Activated CD4-positive, alpha-beta T cell treated with anti-CD3 and anti-CD28 coated beads, Interleukin-2, amount 10 ng/mL, durations not matched to agents 24 days and 14 days (primary cell): ENCODE measurements at regions not wholly inside any gene's neighbourhood (a gene's known extent, or its start where the extent isn't known, plus 50 kb on each side); places are given as distances from the start of the nearest gene placed in this dataset.
"Not testable (repeated sequence)": the region's sequence is repeated elsewhere in the genome, so short reads cannot be mapped to it uniquely, and the experiment has no call there.

Experiments
- DNase-seq: peaks from one replicate; pipeline ENCODE4 v3.0.0; 2022
- H3K27ac Mint-ChIP-seq: one replicate; pipeline ENCODE4 v1.8.0; 2022; ENCODE audit warnings: mild to moderate bottlenecking, mixed read lengths
- H3K27me3 Mint-ChIP-seq: one replicate; pipeline ENCODE4 v1.8.0; 2022; ENCODE audit warnings: mixed read lengths
- H3K36me3 Mint-ChIP-seq: one replicate; pipeline ENCODE4 v1.8.0; 2022; ENCODE audit warnings: low read depth, mild to moderate bottlenecking, mixed read lengths
- H3K4me1 Mint-ChIP-seq: one replicate; pipeline ENCODE4 v1.8.0; 2021; ENCODE audit warnings: mixed read lengths
- H3K4me3 Mint-ChIP-seq: one replicate; pipeline ENCODE4 v1.8.0; 2022; ENCODE audit warnings: mild to moderate bottlenecking, moderate library complexity, mixed read lengths
- H3K9me3 Mint-ChIP-seq: one replicate; pipeline ENCODE4 v1.8.0; 2021; ENCODE audit warnings: mixed read lengths
- intact Hi-C: fragments of 100-400 bp; cut with micrococcal nuclease; formaldehyde crosslinking; loops from one replicate; pipeline ENCODE4 v1.15.1; 2023

DNA sequence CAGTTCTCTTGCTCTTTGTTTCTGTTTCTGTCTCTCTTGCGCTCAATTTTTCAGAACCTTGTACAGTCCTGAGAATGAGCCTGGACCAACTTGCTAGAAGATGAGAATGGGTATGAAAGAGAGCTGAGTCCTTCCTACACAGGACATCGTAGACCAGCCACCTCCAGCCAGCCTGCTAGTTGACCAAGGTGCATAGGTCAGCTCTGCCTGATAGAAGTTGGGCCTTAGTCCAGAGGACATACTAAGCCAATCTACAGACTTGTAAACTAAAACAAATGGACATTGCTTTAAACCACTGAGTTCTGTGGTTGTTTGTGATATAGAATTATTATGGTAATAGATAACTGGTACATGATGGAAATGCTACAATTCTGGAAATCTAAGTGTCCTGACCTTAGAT lies 236.4 kb upstream of the ZFP64 start:
- no peak for DNase-seq
- no peaks in the 10 kb centered on the region for H3K4me1 Mint-ChIP-seq
- H3K36me3 Mint-ChIP-seq, result peaks cover 2% of the 10 kb centered on the region
- H3K4me3 Mint-ChIP-seq, result no peak overlapping the region
- H3K27ac Mint-ChIP-seq, result no peak overlapping the region
- H3K27me3 Mint-ChIP-seq, result no peaks in the 10 kb centered on the region
- intact Hi-C loops, result no loop called here
- peaks cover 23% of the 10 kb centered on the region for H3K9me3 Mint-ChIP-seq

DNA sequence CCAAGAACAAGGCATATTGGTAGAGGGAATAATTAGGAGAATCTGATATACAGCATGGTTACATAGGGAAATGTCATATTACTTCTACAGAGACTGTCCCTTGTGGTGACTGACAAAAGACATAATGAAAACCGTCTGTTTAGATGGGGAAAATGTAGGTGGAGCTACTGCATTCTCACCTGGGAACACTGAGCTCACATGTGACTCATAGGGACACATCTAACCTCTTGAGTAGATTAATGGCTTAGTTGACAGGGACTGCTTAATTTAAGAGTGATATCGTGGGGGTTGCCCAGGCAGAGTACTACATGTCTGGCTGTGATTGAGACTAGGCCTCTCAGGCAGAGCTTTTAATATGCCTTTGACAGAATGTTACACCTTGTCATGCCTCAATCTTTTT lies 235.3 kb upstream of the ZFP64 start:
- Mint-ChIP-seq H3K4me1 (no peaks in the 10 kb centered on the region), H3K27ac (no peak overlapping the region), H3K4me3 (no peak overlapping the region), H3K9me3 (peaks cover 21% of the 10 kb centered on the region), H3K36me3 (peaks cover 2% of the 10 kb centered on the region), H3K27me3 (no peaks in the 10 kb centered on the region)
- intact Hi-C loops, result no loop called here
- DNase-seq, result no peak

- DNase-seq, result no peak
- Mint-ChIP-seq H3K27ac (no peak overlapping the region), H3K4me1 (no peaks in the 10 kb centered on the region), H3K36me3 (peaks cover 2% of the 10 kb centered on the region), H3K27me3 (no peaks in the 10 kb centered on the region), H3K4me3 (no peak overlapping the region), H3K9me3 (peaks cover 16% of the 10 kb centered on the region)
- intact Hi-C loops, result no loop called here
These were observed 234.1 kb upstream of the ZFP64 start for GRCh38 chr20:52425701-52426100.

DNA sequence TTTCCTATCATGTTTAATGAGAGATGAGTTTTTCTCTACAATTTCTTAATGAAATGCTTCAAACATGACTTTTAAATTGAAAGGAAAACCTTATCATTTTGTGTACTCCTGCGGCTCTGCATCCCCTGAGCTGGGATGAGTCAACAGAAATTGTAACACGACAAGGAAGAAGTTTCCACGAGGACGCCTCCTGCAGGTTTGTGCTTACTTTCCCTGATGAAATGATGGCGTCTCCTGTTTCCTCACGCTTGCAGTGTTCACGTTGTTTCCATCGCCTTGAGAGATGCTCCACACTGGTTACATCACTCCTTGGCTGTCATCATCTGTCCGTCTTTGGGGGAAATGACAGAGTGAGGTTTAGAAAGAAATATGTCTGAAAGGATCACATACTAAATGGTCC lies 233.7 kb upstream of the ZFP64 start:
- H3K9me3 Mint-ChIP-seq, result peaks cover 15% of the 10 kb centered on the region
- intact Hi-C loops, result no loop called here
- no peak for DNase-seq
- no peak overlapping the region for H3K27ac Mint-ChIP-seq
- H3K27me3 Mint-ChIP-seq, result no peaks in the 10 kb centered on the region
- peaks cover 2% of the 10 kb centered on the region for H3K36me3 Mint-ChIP-seq
- H3K4me3 Mint-ChIP-seq, result no peak overlapping the region
- H3K4me1 Mint-ChIP-seq, result no peaks in the 10 kb centered on the region

GRCh38 chr20:52424357-52424942 lies 232.9 kb upstream of the ZFP64 start:
- intact Hi-C loops, DNase-seq, H3K4me1 Mint-ChIP-seq, H3K27me3 Mint-ChIP-seq, H3K4me3 Mint-ChIP-seq, H3K36me3 Mint-ChIP-seq: not testable (repeated sequence)
- Mint-ChIP-seq H3K9me3 (peaks cover 16% of the 10 kb centered on the region), H3K27ac (peak overlapping the region; percentile 47)

- H3K9me3 Mint-ChIP-seq, result peaks cover 14% of the 10 kb centered on the region
- H3K4me1 Mint-ChIP-seq, H3K27ac Mint-ChIP-seq, H3K36me3 Mint-ChIP-seq, intact Hi-C loops, DNase-seq, H3K4me3 Mint-ChIP-seq, H3K27me3 Mint-ChIP-seq: not testable (repeated sequence)
These were observed 232.1 kb upstream of the ZFP64 start for GRCh38 chr20:52423536-52424140.

DNA sequence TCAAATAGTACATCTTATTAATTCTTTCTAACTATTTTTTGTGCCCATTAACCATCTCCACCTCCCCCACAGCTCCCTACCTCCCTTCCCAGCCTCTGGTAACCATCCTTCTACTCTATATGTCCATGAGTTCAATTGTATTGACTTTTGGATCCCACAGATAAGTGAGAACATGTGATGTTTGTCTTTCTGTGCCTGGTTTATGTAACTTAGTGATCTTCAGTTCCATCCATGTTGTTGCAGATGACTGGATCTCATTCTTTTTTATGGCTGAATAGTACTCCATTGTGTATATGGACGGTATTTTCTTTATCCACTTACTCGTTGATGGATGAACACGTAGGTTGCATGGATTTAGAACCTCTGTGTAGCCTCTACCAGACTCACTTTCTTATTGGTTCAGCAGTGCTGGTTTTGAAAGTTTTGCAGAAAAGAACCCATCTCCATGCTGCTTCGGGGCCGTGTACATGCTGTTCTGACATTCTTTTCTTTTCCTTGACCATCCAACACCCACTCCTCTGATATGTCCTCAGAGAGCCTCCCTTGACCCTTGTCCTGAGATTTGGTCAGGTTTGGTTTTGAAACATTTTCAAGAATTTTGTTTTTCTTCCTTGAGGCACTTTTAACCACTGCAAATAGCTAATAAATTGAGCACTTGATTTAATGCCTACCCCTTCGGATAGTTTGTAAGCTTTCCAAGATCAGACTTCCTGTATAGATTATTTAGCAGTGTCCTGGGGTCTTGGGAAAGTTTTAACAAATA lies 231.2 kb upstream of the ZFP64 start:
- Mint-ChIP-seq H3K36me3 (no peaks in the 10 kb centered on the region), H3K4me1 (no peaks in the 10 kb centered on the region), H3K4me3 (no peak overlapping the region), H3K9me3 (peaks cover 14% of the 10 kb centered on the region), H3K27me3 (no peaks in the 10 kb centered on the region), H3K27ac (no peak overlapping the region)
- intact Hi-C loops, result no loop called here
- DNase-seq, result no peak

DNA sequence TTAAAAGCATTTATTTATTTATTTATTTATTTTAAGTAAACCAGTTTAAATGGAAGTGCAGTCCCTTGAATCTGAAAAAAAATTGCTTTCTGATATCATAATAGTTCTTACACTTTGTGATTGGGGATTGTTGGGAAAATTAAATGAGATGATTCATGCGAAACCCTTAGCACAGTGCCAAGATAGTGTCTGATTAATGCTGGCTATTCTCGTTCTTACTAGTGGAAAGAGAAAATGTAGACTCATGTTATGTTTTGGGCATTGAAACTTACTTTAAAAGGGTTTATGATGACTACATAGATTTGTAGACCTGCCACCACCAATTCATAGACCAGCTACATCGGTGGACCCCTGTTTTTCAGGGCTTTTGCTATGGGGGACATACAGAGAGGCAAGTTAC lies 229.2 kb upstream of the ZFP64 start:
- no peak overlapping the region for H3K27ac Mint-ChIP-seq
- no peak for DNase-seq
- H3K4me1 Mint-ChIP-seq, result no peaks in the 10 kb centered on the region

DNA sequence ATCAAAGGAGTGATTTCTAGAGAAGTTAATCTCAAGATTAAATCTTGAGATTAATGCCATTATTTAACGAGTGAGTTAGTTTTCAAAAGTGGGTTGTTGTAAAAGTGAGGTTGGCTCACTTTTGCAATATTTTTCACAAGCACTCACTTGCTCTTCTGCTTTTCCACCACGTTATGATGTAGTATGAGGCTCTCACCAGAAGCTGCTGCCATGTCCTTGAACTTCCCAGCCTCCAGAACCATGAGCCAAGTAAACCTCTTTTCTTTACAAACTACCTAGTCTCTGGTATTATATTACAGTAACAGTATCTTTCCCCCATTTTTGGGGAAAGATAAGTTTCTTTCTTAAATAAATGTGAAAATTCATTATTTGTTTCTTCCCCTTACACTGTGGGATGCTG lies 227.6 kb upstream of the ZFP64 start:
- Mint-ChIP-seq H3K4me1 (no peaks in the 10 kb centered on the region), H3K9me3 (peaks cover 9% of the 10 kb centered on the region), H3K36me3 (no peaks in the 10 kb centered on the region), H3K27ac (no peak overlapping the region), H3K4me3 (no peak overlapping the region), H3K27me3 (no peaks in the 10 kb centered on the region)
- intact Hi-C loops, result no loop called here
- no peak for DNase-seq

More for the DNA sequence above, 229.2 kb upstream of the ZFP64 start:
- Mint-ChIP-seq H3K36me3 (no peaks in the 10 kb centered on the region), H3K9me3 (peaks cover 14% of the 10 kb centered on the region), H3K4me3 (no peak overlapping the region), H3K27me3 (no peaks in the 10 kb centered on the region)
- intact Hi-C loops, result no loop called here

DNA sequence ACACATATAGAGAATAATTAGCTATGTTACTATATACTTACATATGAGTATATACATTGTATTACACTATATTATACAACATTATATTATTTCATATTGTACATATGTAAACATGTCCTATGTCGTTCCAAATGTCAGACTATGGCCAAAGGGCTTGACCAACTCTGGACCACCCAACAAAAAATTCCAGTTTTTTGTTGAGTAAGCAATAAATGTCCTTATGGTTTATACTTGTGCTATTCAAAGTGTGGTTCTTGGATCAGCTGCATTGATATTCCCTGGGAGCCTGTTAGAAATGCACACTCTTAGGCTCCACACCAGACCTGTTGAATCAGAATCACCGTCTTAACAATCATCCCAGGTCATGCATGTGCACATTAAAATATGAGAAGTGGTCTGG lies 225.4 kb upstream of the ZFP64 start:
- Mint-ChIP-seq H3K4me1 (no peaks in the 10 kb centered on the region), H3K9me3 (peaks cover 12% of the 10 kb centered on the region), H3K27me3 (no peaks in the 10 kb centered on the region), H3K4me3 (no peak overlapping the region), H3K27ac (no peak overlapping the region), H3K36me3 (no peaks in the 10 kb centered on the region)
- no peak for DNase-seq
- intact Hi-C loops, result no loop called here

DNA sequence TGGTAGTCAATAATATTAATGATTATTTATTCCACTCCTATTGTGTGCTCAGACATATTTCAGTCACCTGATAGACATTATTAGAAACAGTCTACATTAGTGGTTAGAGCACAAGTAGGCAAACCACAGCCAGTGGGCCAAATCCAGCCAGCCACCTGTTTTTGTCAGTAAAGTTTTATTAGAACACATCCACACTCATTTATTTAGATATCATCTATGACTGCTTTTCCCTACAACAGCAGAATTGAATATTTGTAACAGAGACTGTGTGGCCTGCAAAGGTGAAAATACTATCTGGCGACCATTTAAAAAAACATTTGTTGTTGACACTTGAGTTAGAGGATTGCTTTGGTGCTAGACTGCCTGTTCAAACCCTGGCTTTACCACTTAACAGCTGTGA lies 220.0 kb upstream of the ZFP64 start:
- H3K27me3 Mint-ChIP-seq, result no peaks in the 10 kb centered on the region
- intact Hi-C loops, result no loop called here
- no peak overlapping the region for H3K4me3 Mint-ChIP-seq
- peaks cover 26% of the 10 kb centered on the region for H3K4me1 Mint-ChIP-seq
- no peak overlapping the region for H3K27ac Mint-ChIP-seq
- DNase-seq, result no peak
- H3K9me3 Mint-ChIP-seq, result peaks cover 7% of the 10 kb centered on the region
- H3K36me3 Mint-ChIP-seq, result no peaks in the 10 kb centered on the region

GRCh38 chr20:52410731-52411234 lies 219.2 kb upstream of the ZFP64 start:
- Mint-ChIP-seq H3K4me1 (peaks cover 34% of the 10 kb centered on the region), H3K36me3 (no peaks in the 10 kb centered on the region), H3K4me3 (peak overlapping the region; percentile 68)

DNA sequence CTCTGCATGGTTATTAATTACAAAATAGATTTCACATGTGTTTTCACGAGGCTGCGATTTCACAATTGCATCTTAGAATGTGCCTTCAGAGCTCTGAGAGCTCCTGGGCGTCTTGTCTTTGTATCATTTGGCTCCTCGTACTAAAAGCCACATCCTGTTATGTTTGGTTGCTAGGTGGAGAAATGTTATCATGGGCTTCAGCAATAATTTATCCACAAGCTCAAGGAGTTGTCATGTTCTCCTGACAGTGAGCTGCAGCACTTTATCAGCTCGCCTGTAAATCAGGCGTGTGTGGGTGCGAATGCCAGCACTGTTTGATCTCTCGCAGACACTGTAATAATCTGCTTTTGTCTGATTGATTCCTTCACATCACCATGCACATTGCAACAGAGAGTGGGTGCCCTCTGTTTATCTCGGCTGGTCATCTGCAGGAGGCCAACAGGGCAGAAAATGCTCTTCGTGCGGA lies 218.6 kb upstream of the ZFP64 start:
- peak; percentile 87 for DNase-seq
- Mint-ChIP-seq H3K9me3 (peaks cover 7% of the 10 kb centered on the region), H3K27me3 (no peaks in the 10 kb centered on the region), H3K4me1 (peaks cover 37% of the 10 kb centered on the region), H3K4me3 (peak overlapping the region; percentile 68), H3K27ac (peak overlapping the region; percentile 75), H3K36me3 (no peaks in the 10 kb centered on the region)
- intact Hi-C loops, result no loop called here

More at GRCh38 chr20:52410731-52411234, 219.2 kb upstream of the ZFP64 start:
- intact Hi-C loops, result no loop called here
- Mint-ChIP-seq H3K27me3 (no peaks in the 10 kb centered on the region), H3K27ac (peak overlapping the region; percentile 75), H3K9me3 (peaks cover 7% of the 10 kb centered on the region)
- peak; percentile 62 for DNase-seq

GRCh38 chr20:52405986-52406385 lies 214.4 kb upstream of the ZFP64 start:
- Mint-ChIP-seq H3K4me1 (peaks cover 53% of the 10 kb centered on the region), H3K27ac (peak overlapping the region; percentile 65), H3K27me3 (no peaks in the 10 kb centered on the region), H3K9me3 (peaks cover under 1% of the 10 kb centered on the region), H3K36me3 (no peaks in the 10 kb centered on the region), H3K4me3 (no peak overlapping the region)
- intact Hi-C loops, result loop anchor here (5.0 to 10.0 kb wide), 4 partner anchors 566 to 739 kb away; partner anchors contain the start of gene TSHZ2
- DNase-seq, result no peak
